GM21786 (cell line): ENCODE measurements at regions not wholly inside any gene's neighbourhood (a gene's known extent, or its start where the extent isn't known, plus 50 kb on each side); places are given as distances from the start of the nearest gene placed in this dataset.

Source experiments
- ATAC-seq: cut with Tn5 transposase; IDR thresholded peaks from one replicate; pipeline ENCODE4 v1.9.1; 2021; ENCODE audit not compliant: unreplicated experiment

DNA sequence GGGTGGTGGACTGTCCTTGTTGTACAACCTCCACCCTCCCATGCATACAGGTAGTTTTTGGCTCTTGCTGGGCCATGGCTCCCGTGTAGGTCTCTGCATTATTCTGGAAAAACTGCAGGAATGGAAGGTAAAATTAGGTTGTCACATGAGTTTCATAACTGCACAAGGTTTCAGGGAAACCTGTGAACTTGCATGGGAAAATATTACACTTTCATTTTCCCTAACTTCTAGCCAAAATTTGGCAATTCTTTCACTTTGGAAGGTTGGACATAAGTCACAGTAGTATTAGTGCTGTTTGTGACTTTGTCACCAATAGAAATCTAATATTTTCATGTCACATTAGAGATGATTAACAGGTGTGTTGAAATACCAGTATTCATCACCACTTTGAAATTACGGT, 118.1 kb upstream of the MGAT5 start:
- no peak for ATAC-seq

DNA sequence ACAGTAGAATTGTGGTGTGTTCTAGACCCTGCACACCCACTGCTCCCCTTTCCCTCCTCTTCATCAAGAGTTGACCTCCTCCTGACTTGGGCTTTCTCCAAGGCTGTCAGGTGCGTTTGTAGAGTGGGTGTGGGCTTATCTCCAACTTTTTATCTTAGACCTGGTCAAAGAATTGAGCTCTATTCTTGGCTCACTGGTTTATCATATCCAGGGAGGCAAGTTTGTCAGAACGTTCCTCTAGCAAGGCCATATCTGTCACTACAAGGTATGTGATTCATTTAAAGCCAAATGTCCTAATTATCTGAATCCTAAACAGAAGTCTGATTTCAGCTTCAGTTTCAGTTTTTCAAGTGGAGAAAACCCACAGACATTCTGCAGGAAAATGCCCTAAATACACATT, 117.1 kb upstream of the MGAT5 start:
- ATAC-seq, result no peak

DNA sequence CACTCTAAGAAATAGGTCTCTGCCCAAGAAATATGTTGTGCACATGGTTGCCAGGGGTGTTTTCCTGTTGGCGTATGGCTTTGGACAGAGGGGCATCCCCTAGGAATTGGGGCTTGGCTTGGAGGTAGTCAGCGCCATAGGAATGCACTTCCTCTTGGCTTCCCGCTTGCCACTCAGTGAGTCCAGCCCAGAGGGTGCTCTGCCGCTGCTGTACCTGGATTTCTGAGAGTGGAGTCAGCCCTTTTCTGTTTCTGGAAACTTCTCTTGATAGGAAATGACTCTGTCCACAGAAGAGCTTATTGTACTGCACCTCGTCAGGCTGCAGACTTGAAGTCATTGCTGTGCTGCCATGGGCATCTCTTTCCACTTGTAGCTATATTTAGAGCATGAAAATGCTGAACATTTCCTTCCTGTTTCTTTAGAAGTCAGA, 116.7 kb upstream of the MGAT5 start:
- no peak for ATAC-seq

DNA sequence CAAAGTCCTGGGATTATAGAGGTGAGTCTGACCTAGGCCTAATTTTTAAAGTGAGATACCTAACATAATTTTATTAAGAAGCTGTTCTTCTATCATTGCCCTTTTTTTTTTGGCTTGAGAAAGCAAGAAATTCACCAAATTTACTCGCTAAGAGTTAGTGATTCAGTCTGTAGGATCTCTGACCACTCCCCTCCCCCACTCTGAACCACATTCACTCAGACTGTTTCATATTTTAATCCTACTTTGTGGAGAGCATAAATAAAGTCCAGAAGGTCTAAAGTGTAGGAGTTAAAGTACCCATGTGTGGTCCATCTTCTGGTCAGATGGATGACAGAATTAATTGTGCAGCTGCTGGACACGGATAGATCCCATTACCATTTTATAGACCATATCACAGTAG, 115.8 kb upstream of the MGAT5 start:
- ATAC-seq, result no peak

DNA sequence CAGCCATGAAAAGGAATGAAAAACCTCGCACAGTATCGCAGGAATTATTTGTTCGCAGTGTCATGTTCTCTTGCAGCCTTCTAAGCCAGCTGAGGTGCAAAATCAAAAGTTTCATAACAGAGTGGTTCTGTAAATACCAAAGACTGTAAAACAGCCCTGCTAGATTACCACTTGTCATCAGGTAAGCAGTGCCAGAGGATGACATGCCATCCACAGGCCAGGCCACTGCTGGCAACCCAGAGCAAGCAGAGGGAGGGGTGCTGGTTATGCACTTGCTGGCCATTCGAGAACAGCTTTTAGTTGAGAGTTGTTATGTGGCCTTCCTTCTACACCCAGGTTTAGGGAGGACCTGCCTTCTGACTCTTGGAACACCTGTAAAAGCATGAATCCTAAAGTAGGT, 114.3 kb upstream of the MGAT5 start:
- ATAC-seq, result no peak

DNA sequence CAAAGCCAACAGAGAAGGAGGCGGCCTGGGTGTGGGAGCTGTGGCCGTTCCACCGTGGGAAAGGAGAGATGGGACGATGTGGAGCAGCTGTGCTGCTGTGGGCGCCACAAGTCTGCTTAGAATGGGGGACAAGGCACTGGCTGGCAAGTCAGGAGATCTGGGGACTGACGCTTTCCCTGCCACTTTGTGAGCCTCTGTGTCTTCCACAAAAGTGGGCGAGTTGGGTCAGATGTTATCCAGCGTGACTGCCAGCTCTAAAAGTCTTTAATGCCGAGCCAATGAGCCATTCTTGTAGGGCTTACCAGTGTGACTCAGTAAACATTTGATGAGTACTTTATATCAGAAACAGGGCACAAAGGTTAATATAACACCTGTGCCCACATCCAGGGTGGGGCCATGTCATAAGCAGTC, 113.6 kb upstream of the MGAT5 start:
- ATAC-seq, result no peak

DNA sequence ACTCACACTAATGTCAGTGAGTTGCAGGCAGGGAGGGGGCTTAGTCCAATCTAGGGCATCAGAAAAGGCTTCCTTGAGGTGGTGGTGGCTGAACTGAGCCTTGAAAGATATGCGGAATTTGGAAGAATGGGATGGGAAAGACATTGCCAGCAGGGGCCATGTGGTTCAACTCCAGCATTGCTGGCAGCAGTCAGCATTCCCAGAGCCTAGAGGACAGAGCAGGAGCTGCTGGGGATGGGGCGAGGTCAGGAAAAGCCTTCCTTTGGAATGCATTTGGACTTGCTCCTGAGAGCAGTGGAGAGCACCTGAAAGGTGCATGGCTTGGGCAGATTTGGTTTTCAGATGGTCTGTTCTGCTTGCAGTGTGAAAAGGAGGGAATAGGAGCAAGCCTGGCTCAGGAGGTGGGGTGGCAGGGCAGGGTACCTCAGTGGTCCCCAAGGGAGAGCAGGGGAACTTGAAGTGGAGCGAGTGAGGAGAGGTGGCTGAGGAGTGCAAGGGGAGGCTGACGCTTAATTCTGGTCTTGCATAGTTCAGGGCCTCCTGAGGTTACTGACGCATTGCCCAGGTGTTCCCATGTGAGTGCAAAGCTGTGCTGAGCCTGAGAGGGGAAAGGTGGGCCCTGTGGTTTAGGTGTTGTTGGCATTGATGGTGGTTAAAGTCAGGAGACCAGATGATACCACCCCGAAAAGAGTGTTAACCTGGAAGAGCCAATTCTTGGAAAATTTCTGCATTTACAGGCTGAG, 112.1 kb upstream of the MGAT5 start:
- ATAC-seq, result no peak

DNA sequence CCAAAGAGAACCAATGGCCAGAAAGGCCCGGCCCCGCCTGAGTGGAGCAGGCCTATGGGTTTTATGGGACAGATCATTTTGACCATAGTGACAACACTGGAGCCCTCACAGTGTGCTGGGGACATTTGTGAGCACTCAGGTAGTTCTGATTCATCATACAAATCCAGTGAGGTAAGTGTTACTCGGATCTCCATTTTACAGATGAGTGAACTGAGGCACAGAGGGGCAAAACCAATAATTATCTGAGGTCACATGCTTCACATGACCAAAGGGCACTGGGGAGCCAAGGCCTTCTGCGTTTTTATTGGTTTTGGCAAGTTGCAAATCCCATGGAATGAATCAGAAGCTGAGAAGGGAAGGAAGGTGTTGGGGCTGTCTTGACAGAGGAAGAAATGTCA, 111.5 kb upstream of the MGAT5 start:
- ATAC-seq, result no peak

DNA sequence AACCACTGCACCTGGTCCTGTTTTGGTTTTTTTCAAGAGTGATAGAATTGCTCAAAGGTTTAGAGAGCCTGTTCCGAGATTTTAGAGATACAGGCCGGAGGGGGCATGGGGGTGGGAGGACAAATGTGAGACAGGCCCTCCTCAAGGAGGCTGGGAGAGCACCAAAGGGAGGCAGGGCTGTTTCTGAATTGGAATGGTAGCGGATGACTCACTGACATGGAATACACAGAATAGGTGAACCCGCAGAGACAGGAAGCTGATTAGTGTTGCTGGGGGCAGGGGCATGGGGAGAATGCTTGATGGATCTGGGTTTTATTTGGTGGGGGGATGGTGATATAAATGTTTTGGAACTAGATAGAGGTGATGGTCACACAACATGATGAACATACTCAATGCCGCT, 111.0 kb upstream of the MGAT5 start:
- ATAC-seq, result no peak

DNA sequence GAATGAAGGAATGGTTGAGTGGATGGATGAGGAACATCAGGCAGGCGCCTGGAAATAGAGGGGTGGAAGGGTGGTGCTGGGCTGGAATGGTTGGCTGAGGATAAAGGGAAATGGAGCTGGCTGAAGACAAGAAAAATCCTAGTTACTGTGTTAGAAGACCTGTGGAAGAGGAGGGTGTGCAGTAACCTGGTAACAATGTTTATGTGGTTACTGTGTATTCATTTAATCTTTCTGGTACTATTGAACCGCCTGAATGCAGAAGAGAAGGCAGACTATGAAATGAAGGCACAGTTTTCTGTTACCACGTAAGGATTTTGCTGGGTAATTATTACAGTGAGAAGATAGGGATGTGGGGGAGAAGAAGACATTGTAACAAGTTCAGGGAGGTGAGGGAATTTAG, 110.3 kb upstream of the MGAT5 start:
- no peak for ATAC-seq

DNA sequence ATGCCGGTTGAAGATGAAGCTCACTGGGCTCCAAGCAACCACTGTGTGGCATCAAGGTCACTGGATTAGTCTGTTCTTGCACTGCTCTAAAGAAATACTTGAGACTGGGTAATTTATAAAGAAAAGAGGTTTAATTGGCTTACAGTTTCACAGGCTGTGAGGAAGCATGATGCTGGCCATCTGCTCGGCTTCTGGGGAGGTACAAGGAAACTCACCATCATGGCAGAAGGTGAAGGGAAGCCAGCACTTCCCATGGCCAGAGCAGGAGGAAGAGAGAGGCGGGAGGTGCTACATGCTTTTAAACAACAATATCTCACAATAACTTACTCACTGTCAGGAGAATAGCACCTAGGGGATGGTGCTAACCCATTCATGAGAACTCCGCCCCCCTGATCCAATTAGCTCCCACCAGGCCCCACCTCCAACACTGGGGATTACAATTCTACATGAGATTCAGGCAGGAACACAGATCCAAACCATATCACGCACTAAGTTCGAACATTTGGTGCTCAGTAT, 109.7 kb upstream of the MGAT5 start:
- ATAC-seq, result no peak

DNA sequence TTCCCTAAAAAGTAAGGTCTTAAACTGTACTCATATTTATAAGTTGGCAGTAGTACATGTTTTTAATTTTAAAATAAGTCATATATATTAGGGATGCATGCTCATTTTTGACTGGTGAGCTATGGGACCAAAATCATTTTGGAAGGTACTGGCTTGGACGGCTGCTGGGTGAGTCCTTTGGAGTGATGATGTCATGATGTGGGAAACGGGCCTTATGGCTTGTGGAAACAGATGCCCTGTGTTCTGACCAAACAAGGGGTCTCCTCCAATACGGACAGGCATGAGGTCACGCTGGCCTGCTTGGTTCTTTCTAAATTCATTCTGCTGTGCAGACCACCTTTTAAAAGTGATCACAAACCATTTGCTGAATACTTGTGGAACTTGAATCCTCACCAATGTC, 109.2 kb upstream of the MGAT5 start:
- no peak for ATAC-seq

DNA sequence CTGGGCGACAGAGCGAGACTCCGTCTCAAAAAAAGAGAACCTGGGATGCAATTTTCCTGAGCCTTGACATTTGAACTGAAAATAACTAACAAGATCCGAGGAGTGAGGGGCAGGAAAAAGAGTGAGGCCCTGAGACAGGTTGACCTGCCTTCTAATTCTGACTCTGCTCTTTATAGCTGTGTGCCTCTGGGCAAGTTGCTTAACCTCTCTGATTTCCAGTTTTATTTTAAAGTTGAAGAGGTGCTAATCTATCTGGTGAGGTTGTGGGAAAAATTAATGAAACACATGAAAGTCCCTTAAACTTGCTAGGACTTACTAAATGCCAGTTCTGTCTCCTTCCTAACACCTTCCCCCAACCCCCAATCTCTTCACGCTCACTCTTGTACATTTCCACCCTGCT, 108.4 kb upstream of the MGAT5 start:
- ATAC-seq, result no peak

DNA sequence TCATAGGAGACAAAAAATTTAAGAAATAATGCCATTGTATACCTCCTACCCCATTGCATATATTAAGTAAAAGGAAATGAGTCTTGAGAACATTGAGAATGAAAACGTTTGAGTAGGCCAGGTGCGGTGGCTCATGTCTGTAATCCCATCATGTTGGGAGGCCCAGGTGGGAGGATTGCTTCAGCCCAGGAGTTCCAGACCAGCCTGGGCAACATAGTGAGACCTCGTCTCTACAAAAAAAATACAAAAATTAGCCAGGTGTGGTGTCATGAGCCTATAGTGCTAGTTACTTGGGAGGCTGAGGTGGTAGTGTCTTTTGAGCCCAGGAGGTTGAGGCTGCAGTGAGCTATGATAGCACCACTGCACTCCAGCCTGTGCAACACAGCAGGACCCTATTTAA, 107.7 kb upstream of the MGAT5 start:
- ATAC-seq, result no peak

DNA sequence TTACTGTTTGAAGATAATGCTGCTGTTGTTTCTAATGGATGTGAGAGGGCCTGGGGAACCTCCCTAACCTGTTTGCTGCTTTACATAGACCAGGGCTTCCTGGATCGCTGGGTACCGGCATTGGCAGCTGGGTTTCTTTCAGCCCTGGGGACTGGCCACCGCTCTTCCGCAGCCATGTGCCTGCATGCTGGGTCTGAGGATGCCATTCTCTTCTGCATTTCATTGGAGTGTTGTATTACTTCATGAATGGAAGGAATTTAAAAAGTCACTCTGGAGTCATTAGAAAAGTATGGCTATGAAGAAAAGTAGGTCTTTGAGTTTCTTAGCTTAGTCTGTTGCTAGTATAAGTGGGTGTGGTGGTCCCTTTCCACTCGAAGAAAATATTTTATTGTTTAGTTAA, 107.3 kb upstream of the MGAT5 start:
- ATAC-seq, result no peak

DNA sequence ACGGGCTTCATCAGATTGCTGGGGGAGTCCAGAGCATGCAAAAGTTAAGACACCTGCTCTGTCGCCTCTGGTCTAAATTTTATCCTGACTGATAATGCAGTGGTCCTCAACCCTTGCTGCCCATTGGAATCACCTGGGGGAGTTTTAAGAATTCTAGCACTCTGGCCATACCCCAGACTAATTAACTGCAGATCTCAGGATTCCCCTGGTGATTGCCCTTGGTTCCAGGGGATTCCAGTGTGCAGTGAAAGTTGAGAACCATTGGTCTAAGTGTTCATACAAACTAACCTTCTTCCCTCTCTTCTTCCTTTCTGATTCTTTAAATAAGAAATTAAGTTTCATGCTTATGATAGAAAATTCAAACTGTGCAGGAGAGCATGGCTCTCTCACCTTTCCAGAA, 105.7 kb upstream of the MGAT5 start:
- no peak for ATAC-seq

DNA sequence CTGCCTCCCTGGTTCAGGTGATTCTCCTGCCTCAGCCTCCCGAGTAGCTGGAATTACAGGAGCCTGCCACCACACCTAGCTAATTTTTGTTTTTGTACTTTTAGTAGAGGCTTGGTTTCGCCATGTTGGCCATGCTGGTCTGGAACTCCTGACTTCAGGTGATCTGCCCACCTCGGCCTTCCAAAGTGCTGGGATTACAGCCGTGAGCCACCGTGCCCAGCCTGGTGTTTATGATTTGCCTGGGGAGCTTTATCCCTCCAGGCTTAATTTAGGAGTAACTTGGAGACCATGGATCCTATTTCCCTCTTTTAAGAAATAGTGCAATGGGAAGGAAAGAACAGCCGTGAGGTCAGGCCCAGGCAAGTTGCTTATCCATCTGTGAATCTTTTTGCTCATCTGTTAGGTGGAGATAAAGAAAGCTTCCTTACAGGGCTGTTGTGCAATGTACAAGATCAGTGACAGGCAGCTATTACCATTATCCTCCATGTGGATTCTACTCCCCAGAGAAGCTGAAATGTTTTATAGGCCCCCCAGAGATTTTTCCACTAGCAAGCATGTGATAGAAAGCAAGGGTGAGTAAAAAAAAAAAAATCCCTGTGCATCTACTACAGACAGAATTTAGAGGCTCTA, 104.9 kb upstream of the MGAT5 start:
- no peak for ATAC-seq

DNA sequence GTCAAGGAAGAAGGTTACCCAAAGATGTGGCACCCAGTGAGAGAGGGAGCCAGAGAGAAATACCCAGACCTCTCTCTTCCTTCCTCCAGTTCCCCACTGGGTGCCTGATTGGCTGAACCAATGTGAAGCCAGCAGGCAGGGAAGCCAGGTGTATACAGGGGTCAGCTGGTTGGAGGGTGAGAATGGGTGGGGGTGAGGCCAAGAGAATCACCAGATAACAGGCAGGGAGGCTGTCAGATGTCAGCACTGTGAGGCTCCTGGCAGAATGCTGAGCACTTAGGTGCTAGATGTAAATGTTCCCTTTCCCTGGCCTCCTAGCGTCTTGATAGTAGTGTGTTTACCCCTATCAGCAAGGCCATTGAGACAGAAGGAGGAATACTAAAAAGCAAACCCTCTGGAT, 104.0 kb upstream of the MGAT5 start:
- ATAC-seq, result no peak

DNA sequence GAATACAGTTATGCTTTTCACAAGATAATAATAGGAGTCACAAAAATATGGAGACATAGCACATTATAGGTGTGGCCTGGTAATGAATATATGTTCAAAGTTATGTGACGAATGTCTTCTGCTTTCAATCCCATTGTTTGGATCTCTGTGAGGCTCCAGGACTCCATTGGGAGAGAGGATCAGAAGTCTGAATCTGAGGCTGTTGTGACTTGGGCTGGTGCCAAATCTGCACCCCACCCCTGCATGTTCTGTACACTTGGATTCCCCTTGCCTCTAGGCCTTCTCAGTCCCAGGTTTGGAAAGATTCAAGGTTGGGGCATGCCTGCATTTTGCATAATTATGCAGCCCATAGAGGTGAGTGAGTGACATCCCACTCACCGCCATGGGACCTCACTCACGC, 103.1 kb upstream of the MGAT5 start:
- ATAC-seq, result no peak

DNA sequence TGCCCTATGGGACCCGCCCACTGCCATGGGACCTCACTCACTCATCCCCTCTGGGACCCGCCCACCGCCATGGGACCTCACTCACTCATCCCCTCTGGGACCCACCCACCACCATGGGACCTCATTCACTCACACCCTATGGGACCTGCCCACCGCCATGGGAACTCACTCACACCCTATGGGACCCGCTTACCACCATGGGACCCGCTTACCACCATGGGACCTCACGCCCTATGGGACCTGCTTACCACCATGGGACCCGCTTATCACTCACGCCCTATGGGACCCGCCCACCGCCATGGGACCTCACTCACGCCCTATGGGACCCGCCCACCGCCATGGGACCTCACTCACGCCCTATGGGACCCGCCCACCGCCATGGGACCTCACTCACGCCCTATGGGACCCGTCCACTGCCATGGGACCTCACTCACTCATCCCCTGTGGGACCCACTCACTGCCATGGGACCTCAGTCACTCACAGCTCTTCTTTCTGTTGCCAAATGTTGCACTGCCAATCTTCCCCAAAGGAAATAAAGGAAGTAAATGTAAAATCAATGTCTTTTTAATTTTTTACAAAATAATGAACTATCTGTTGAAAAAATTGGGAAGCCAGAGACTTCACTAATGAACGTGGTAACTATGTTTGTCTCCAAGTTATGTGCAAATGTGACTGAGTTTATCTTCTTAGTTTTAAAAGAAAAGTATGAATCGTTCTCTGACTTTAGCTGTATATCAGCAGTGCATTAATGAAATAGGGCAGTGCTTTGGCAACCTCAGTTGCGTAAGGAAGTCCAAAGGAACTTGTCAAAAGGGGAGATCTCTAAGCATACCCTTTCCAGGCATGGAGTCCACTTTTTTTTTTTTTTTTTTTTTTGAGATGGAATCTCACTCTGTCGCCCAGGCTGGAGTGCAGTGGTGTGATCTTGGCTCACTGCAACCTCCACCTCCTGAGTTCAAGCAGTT, 101.5 kb upstream of the MGAT5 start:
- no peak for ATAC-seq

DNA sequence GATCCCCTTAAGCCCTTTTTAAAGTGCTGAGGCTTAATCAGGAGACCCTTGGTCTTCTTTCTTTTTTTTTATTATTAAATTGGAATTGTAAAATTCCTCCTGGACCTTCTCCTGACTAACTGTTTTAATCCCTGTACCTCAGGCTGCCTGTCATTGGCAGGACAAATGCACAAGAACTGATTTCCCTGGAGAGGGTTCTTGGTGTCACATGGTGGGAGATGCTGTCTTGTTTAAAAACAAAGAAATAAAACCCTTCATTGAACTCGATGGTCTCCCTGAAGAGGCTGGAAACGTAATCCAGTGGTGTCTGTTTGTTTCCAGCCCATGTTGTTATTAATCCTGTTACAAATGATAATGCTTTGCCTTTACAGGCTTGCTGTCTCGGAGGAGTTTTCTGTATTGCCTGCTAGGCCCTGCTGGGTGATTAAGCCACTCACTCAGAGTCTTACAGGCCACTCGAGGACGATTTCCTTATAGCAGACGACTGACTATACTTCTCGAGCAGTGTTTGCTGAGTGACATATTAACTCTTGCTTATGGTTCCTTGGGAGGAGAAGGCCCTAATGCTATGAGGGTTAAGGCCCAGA, 100.5 kb upstream of the MGAT5 start:
- ATAC-seq, result no peak
